Activated T-cell treated with anti-CD3 and anti-CD28 coated beads for 4 hours (primary cell): ENCODE measurements at regions not wholly inside any gene's neighbourhood (a gene's known extent, or its start where the extent isn't known, plus 50 kb on each side); places are given as distances from the start of the nearest gene placed in this dataset.
A peak's percentile ranks its signal among the peaks of the same experiment; 100 is the strongest.
"Not testable (repeated sequence)": the region's sequence is repeated elsewhere in the genome, so short reads cannot be mapped to it uniquely, and the experiment has no call there.

Experiments used
- DNase-seq: peaks from one replicate; pipeline ENCODE4 v3.0.0-alpha.2; 2020

DNA sequence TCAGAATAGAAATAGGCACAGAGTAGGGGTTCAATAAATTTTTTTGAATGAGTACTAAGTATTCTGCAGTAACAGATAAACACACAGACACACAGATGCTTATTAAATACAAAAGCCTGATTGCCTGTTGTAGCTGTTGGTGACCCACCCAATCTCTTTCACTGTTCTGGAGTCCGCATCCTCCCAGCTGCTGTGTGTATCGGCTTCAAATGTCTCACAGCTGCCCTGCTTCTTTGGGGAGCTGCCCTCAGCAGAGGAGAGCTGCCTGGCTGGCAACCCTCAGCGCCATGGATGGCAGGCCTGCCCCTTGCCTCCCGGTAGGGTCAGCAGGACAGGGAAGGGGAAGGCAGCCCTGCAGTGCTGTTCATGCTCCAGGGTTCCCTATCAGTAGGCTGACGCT lies 50.5 kb upstream of the PRNP start:
- DNase-seq, result no peak

DNA sequence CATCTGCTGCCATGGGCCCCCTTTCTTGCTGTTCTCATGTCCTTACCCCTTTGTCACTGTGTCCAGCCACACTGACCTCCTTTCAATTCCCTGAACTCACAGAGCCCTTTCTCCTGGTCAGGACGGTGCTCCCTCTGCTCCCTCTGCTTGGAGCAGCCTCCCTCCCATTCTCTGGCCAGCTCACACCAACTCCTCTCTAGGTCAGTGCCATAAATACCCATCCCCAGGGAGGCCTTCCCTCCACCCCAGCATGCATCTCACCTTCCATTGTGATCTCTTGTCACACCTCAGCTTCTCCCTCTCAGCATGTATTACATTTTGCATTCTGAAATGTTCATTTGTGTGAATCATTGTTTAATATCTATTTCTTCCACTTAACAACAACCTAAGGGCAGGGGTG lies 50.9 kb upstream of the PRNP start:
- no peak for DNase-seq

DNA sequence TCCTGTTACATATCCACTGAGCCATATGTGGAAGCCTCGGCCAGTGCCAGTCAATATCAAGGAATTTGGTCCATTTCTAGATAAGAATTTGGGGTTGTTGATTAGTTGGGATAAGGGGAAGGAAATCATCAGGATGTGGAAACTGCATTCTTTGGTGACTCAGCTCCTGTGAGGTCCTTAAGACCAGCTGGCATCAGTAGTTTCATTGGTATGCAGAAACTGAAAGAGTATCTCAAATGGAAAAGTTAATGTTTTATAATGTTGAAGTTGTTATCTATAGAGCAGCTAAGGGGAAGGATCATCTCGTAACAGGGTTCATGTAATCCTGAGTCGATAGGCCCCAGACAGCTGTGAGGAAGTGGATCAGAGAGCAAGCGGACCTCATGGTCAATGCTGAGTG lies 52.5 kb upstream of the PRNP start:
- no peak for DNase-seq

DNA sequence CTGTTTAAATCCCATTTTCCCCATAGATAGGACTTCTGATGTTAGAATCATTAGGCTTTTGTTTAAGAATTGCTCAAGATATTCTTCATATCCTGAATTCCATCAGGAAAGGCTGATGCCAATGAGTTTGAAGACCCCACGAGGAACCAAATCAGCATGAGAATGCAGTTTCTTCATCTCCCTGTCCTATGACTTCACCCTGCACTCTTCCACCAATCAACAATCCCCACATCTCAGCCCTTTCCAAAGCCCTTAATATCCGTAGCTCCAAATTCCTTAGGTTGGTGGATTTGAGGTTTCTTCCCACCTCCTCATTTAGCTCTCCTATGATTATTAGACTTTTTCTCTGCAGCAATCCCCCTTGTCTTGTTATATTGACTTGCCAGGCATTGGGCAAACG lies 52.9 kb upstream of the PRNP start:
- DNase-seq, result no peak

DNA sequence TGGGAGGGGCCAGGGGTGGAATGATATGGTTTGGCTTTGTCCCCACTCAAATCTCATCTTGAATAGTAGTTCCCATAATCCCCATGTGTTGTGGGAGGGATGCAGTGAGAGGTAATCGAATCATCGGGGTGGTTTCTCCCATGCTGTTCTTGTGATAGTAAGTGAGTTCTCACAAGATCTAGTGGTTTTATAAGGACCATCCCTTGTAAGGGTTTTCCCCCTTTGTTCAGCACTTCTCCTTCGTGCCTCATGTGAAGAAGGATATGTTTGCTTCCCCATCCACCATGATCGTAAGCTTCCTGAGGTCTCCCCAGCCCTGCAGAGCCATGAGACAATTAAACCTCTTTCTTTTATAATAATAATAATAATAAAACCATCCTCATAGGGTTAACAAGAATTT lies 53.4 kb upstream of the PRNP start:
- no peak for DNase-seq

DNA sequence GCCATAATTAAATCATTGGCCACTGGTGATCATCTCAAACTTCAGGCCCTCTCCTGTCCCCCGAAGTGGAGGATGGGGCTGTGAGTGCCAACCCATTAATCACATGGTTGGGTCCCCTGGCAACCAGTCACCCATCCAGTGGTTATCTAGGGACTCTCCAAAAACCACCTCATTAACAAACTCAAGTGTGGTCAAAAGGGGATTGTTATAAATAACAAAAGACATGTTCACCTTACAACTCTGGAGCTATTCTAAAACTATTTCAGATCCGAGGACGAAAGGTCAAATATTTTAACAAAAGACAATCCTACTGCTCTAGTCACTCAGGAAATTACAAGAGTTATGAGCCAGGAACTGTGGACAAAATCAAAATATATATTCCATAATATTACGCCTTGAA lies 60.0 kb upstream of the PRNP start:
- no peak for DNase-seq

DNA sequence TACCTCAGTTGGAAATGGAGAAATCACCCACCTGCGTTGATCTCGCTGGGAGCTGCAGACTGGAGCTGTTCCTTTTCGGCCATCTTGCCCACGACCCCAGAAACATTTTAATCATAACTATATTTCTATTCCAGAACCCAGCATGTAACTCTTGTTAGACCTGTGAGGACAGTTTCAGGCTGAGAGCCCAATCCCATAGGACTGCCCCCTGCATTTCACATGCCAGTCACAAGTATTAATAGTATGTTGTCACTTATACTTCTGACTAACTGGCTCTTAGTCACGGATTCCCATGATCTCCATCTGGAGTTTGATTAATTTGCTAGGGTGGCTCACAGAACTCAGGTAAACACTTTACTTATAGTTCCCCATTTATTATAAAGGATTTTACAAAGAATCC lies 60.6 kb upstream of the PRNP start:
- no peak for DNase-seq

DNA sequence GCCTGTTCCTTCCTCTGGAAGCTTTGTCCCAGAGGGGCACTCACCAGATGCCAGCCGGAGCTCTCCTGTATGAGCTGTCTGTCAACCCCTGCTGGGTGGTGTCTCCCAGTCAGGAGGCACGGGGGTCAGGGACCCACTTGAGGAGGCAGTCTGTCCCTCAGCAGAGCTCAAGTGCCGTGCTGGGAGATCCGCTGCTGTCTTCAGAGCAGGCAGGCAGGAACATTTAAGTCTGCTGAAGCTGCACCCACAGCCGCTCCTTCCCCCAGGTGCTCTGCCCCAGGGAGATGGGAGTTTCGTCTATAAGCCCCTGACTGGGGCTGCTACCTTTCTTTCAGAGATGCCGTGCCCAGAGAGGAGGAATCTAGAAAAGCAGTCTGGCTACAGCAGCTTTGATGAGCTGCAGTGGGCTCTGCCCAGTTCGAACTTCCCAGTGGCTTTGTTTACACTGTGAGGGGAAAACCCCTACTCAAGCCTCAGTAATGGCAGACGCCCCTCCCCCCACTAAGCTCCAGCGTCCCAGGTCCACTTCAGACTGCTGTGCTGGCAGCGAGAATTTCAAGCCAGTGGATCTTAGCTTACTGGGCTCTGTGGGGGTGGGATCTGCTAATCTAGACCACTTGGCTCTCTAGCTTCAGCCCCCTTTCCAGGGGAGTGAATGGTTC lies 61.5 kb upstream of the PRNP start:
- not testable (repeated sequence) for DNase-seq

DNA sequence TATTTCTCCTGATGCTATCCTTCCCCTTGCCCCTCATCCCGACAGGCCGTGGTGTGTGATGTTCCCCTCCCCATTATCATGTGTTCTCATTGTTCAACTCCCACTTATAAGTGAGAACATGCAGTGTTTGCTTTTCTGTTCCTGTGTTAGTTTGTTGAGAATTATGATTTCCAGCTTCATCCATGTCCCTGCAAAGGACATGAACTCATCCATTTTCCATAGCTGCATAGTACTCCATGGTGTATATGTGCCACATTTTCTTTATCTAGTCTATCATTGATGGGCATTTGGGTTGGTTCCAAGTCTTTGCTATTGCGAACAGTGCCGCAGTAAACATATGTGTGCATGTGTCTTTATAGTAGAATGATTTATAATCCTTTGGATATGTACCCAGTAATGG lies 67.1 kb upstream of the PRNP start:
- not testable (repeated sequence) for DNase-seq

DNA sequence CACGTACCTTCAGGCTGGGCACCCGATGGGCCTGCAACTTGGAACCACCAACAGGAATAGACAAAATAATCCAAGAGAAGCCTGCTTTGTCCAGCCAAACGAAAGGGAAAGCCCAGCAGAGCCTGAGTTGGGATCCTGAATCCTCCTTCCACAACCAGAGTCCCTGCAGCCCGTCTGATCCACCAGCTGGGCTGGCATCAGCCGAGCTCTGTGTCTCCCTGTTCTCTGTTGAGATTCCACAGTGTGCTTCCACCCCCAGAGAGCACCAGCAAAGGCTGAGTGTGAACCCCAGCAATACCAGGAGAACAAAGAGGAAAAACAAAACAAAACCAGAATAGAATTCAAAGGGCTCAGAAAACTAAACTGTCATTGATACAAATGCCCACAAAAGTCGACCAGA lies 68.8 kb upstream of the PRNP start:
- no peak for DNase-seq

DNA sequence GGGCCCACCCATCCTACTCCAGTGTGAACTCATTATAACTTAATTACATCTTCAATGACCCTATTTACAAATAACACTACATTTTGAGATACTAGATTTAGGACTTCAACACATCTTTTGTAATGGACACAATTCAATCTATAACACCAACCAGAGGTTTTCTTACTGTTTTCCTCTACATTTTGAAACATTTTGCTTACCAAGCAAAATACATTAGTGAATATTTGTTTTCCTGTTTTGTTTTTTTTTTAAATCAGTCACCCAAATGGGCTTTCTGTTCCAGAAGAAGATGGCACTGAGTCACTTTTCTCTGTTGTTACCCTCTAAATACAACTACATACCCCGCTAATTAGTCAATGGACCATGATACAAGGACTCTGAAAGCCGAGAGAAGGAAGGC lies 69.2 kb upstream of the PRNP start:
- DNase-seq, result no peak

DNA sequence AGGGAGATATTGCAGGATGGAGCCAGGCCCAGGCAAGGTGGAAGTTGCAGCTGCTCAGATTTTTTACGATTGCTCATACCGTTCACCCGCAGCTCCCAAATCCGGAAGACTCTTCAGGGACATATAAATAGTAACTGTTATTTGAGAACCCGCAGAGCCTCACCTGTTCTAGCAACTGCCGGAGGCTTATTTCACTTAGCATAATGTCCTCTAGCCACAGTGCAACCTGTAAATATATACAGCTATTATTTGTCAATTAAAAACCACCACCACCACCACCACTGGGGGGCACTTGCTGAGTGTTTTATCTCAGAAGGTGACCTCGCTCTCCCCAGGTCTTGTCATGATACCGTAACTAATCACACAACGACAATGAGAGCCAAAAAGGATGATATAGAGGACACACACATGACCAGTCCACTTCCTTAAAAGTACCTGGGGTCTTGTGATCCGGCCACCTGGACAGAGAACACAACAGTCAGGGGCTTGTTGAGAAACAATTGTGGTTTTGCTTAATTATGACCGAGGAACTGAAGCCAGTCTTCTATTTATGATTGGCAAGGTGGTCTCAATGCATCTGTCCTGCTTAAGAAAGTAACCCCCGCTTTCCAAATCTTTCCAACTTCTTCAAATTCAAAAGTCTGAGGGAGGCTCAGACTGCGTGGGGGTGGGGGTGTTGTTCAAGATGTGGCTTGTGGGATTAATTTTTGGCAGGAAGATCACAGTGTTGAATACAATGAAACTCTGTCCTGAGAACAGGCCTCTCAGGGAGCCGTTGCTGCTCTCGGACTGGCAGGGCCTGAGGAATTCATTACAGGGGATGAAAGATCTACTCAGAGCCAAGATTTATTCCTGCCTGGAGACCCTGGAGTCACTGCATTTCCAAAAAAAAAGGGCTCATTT lies 72.3 kb upstream of the PRNP start:
- DNase-seq, result peak; percentile 73

DNA sequence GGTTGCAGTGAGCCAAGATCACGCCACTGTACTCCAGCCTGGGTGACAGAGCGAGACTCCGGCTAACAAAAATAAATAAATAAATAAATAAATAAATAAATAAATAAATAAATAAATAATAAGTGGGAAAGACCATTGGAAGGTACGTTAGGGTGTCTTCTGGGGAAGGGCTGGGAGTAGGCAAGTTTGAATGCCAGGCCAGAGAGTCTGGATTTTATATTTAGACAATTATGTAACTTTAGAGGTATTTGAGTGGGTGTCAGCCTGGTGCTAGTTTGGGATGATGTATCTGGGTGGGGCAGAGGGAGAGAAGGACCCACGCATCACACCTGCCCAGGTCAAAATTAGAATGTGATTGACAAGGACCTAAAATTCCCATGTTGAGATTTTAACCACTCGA lies 73.1 kb upstream of the PRNP start:
- no peak for DNase-seq

DNA sequence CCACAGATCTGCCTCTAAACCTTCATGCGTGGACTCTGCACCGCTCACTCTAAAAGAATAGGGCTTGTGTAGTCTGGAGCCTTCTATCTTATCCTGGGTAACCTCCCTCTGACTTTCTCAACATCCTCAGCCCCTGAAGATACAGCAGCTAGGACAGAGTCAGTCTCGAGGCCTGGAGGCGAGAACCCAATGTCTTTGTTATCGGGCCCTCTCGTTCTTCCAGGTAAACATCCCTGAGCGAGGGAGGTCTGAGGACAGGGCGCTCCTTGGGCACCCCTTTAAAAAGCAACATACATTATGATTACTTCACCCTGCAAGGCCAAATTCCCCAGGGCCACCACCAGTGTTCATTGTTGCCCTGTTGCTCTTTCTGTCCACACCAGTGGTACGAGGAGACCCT lies 75.4 kb upstream of the PRNP start:
- DNase-seq, result no peak

DNA sequence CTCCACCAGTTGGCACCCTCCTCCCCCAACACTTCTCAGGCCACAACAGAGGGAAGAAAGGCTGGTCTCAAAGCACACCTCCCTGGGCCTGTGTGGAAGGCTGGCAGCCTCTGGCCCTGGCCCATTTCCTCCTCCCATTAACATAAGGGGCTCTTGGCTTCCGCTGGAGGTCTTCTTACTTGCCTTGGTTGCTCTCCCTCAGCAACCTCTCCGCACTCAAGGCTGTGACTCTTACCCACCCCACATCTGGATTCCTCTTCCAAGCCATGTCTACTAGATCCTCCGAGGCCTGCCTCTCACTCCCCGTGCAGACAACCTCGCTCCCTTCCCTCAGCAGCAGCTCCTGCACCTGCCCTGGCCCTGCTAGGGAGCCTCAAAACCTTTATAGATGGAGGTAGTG lies 76.7 kb upstream of the PRNP start:
- DNase-seq, result no peak

DNA sequence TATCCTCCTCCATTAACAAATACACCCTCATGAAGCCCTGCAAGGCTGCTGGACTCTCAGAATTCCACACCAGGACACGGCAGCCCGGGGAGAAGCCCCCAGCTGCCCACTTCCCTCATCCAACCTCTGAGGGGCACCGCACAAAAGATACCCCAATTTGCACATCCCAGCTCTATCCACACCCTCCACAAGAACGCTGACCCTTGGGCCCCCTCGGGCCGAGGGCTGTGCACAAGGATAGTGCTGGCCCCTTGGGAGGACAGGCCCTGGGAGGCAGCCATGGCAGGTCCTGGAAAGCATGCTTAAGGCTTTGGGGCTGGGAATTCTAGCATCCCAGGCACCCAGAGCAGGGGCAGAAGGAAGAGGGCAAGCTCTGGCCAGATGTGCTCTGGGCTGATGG lies 77.4 kb upstream of the PRNP start:
- DNase-seq, result no peak

DNA sequence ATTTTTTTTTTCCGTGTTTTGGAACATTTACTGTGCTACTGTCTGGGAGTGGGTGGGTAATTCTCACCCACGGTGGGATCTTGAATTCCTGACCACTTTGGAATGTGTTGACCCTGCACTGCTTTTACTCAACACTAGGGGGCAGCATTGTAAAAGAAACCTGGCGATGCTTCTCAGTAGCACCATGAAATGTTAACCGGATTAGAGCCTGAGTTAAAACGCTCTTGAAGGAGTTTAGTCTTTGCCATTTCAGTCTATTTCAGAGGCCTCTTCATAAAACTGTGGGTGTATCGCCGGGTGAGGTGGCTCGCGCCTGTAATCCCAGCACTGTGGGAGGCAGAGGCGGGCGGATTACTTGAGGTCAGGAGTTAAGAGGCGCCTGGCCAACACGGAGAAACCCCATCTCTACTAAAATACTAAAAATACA lies 79.0 kb upstream of the PRNP start:
- DNase-seq, result peak; percentile 57

DNA sequence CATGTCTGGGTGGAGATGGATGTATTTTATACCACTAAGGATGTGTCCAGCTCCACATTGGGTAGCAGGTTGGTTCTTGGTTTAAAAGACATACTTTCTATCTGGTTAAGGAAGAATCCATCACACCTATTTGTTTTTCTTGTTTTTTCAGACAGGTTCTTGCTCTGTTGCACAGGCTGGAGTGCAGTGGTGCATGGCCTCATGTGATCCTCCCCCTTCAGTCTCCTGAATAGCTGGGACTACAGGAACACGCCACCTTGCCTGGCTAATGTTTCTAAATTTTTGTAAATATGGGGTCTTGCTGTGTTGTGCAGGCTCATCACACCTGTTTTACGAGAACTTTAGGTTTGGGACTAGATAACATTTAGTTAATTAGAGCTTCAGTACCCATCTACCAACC lies 80.2 kb upstream of the PRNP start:
- no peak for DNase-seq

DNA sequence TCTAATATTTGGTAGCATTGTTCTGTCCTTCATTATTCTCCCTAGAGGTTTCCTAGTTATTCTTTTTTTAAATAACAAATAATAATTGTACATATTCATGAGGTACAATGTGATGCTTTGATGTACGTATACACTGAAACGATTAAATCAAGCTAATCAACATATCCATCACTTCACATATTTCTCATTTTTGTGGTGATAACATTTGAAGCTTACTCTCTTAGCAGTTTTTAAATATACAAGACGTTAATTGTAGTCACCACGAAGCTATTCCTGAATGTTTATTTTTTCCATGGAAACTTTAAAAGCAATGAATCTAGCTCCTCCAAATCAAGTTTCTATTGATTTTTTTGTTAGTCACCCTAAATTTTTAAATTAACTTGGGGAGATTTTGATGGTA lies 81.1 kb upstream of the PRNP start:
- no peak for DNase-seq

DNA sequence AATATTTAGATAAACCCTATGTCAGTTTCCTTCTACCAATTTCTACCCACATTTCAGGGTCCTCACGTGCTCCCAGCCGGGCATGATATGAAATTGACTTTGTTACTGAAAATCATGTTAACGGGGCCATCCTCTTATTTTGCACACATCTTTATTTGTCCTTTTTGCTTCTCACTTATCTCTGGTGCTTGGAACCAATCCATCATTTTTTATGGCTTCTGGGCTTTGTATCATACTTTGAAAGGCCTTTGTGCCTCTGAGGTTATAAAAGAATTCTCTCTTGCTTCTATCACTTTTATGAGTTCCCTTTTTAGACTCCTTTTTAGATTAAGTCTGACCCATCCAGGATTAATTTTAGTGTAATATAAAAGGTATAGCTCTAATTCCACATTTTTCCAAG lies 81.7 kb upstream of the PRNP start:
- DNase-seq, result no peak

DNA sequence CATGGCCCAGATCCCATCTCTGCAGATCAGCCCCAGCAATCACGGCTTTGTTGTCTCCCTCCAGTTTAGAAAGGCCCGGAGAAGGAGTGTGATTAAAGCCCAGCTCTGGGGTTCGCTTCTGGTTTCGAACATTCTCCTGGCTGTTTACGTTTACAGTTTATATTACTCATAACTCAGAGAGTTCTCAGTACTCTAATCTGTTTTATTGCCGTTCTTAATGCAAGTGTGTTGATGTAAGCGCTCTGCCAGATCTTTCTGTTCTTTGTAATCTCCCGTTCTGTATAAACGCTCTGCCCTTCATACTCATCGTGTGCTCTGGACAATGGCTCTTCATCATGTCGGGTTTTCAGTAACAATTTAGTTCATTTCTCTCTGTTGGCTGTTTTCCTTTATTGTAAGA lies 82.5 kb upstream of the PRNP start:
- DNase-seq, result no peak

DNA sequence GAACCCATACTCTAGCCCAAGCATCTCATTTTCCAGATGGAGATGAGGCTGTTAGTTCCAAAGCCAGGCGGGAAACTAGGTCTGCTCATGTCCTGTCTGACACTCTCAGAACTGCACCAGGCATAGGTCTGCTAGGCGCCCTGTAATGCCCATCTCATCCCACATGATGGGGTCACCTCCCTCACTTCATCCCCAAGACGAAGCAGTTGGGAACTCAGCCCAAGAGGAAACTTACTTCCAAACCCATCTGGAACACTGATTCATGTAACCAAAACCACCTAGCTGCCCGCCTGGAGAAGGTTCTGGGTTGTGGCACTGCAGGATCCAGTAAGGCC lies 84.0 kb upstream of the PRNP start:
- DNase-seq, result no peak

DNA sequence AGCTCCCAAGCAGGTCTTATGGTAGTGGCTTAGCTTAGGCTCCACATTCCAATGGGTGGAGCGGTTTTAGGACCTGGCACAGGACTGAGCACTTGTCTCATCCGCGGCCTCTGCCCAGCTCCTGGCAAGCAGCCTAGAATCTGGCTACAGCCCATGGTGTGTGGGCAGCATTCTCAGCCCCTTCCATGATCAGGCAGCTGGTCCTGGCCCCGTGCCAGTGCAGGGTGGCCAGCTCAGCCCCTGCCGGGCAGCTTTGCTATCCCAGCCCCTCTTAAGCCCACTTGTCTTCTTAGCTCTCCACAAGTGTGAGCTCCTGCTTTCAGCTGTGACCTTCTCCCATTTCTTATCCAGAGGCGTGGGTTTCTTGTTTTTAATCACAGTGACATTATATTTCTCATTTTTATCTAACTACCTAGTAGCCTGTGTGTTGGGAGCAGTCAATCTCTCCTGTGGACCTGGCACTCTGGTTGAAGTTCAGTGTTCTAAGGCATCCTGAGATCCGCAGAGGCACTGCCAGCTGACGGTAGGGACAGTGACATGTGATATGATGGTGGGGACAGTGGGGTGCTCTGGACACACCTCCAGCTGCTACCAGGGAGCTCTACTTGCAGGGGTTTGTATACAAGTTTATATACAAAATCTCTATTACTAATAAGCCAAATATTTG lies 84.5 kb upstream of the PRNP start:
- DNase-seq, result no peak

DNA sequence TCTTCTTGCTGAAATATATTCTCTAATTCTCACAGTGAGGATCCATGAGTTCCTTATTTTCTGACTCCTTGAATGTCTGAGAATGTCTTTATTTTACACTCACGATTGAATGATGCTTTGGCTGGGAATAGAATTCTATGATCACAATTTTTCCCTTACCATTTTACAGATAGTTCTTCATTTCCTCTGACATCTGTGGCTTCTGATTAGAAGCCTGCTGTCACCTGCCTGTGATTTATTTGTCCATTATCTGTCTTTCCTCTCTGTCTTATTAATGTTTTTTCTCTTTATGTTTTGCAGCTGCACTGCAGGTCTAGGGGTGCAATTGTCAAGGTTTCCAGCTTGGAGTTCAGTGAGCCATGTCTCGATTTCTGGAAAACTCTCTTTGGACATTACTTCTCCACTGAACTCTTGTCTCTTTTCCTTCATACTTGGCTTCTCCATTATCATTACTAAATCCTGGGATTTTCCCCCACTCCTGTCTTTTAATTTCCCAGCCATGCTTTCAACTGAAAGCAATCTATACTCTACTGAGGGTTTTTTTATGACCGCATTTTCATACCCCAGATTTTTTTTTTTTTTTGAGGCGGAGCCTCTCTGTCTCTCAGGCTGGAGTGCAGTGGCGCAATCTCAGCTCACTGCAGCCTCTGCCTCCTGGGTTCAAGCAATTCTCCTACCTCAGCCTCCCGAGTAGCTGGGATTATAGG lies 85.8 kb upstream of the PRNP start:
- DNase-seq, result no peak
